H1 (cell line): ENCODE measurements at regions not wholly inside any gene's neighbourhood (a gene's known extent, or its start where the extent isn't known, plus 50 kb on each side); places are given as distances from the start of the nearest gene placed in this dataset.

Experiments used
- CTCF ChIA-PET: fragments of 300-600 bp; sonication (Branson Sonifier 250); formaldehyde crosslinking; loops from one replicate; lab custom pipeline; 2021; ENCODE audit not compliant: partially characterized antibody; lab: Charles Lee
- POLR2A ChIA-PET: fragments of 300-600 bp; sonication (Branson Sonifier 250); formaldehyde crosslinking; loops from one replicate; lab custom pipeline; 2021; ENCODE audit warnings: inconsistent platforms; ENCODE audit not compliant: partially characterized antibody; lab: Charles Lee
- DNase-seq, 2 experiments: peaks; one replicate each; pipeline versions ENCODE4 v3.0.0 to v3.0.0-alpha.2; 2010 to 2022; ENCODE audit warnings: low spot score in 2 of 2, low read depth in 1 of 2, mixed read lengths in 1 of 2
- FAIRE-seq: peaks from 2 replicates; lab custom pipeline; 2011; peaks lifted over from hg19 to GRCh38; lab: Jason Lieb, UNC
- H2AFZ ChIP-seq: 2 replicates; pipeline ENCODE4 v1.8.1; 2012; ENCODE audit warnings: low read length, inconsistent platforms
- H2AK5ac ChIP-seq: 2 replicates; pipeline ENCODE4 v1.6.1; 2013; ENCODE audit warnings: low read depth, low read length
- H2BK120ac ChIP-seq: replicated peaks from 2 replicates; pipeline ENCODE3; 2013; ENCODE audit warnings: low read depth, low read length, inconsistent platforms
- H2BK12ac ChIP-seq: 2 replicates; pipeline ENCODE4 v1.6.1; 2013; ENCODE audit warnings: low read depth, low read length
- H2BK15ac ChIP-seq: 2 replicates; pipeline ENCODE4 v1.6.1; 2013; ENCODE audit warnings: low read length
- H2BK20ac ChIP-seq: 2 replicates; pipeline ENCODE4 v1.6.1; 2013; ENCODE audit warnings: low read length
- H2BK5ac ChIP-seq: 2 replicates; pipeline ENCODE4 v1.6.1; 2013; ENCODE audit warnings: low read depth, low read length
- H3K14ac ChIP-seq: 2 replicates; pipeline ENCODE4 v1.6.1; 2013; ENCODE audit warnings: inconsistent platforms; ENCODE audit not compliant: insufficient read length
- H3K18ac ChIP-seq: 2 replicates; pipeline ENCODE4 v1.6.1; 2013; ENCODE audit warnings: low read length; ENCODE audit errors: extremely low read depth
- H3K23ac ChIP-seq: 2 replicates; pipeline ENCODE4 v1.6.1; 2013; ENCODE audit warnings: inconsistent platforms; ENCODE audit not compliant: insufficient read length
- H3K23me2 ChIP-seq: 2 replicates; pipeline ENCODE4 v1.6.1; 2013; ENCODE audit warnings: low read depth, low read length
- H3K27ac ChIP-seq: 2 replicates; pipeline ENCODE4 v1.6.1; 2011; ENCODE audit warnings: low read depth, low read length, inconsistent platforms
- H3K27me3 ChIP-seq, 4 experiments: replicated peaks in 1 of 4; 1 replicate in 1 of 4; 2 replicates in 3 of 4; pipeline versions ENCODE4 v1.6.1 to v1.8.1; 2011 to 2013; ENCODE audit warnings: low read length in 3 of 4, mild to moderate bottlenecking in 3 of 4, inconsistent platforms in 2 of 4, mixed read lengths in 2 of 4, moderate library complexity in 1 of 4; ENCODE audit not compliant: control insufficient read depth in 3 of 4, insufficient read depth in 3 of 4; ENCODE audit errors: extremely low read depth in 1 of 4
- H3K36me3 ChIP-seq, 4 experiments: 2 replicates each; pipeline versions ENCODE4 v1.6.1 to v1.8.1; 2011 to 2013; ENCODE audit warnings: mild to moderate bottlenecking in 4 of 4, low read length in 3 of 4, moderate library complexity in 2 of 4, control low read depth in 1 of 4, inconsistent platforms in 1 of 4; ENCODE audit not compliant: insufficient read depth in 4 of 4, control insufficient read depth in 2 of 4
- H3K4ac ChIP-seq: replicated peaks from 2 replicates; pipeline ENCODE3; 2013; ENCODE audit warnings: low read length, low read depth, mixed read lengths, inconsistent platforms; ENCODE audit not compliant: insufficient read length
- H3K4me1 ChIP-seq, 4 experiments: replicated peaks in 1 of 4; 1 replicate in 1 of 4; 2 replicates in 3 of 4; pipeline versions ENCODE4 v1.6.1 to v1.8.1; 2011 to 2013; ENCODE audit warnings: low read length in 3 of 4, inconsistent platforms in 2 of 4, mixed read lengths in 1 of 4; ENCODE audit not compliant: insufficient read depth in 4 of 4, control insufficient read depth in 3 of 4
- H3K4me2 ChIP-seq, 2 experiments: 2 replicates each; pipeline versions ENCODE4 v1.6.1 to v1.8.1; 2011 to 2013; ENCODE audit warnings: low read depth in 2 of 2, low read length in 2 of 2, control low read depth in 1 of 2, inconsistent platforms in 1 of 2, mild to moderate bottlenecking in 1 of 2; ENCODE audit not compliant: insufficient read depth in 1 of 2
- H3K4me3 ChIP-seq, 4 experiments: fragments of 200-600, 300-600 bp in 1 of 4; sonication (generic), shearing (Covaris generic), sonication (Bioruptor Twin) in 1 of 4; 2 replicates each; pipeline versions ENCODE4 v1.5.1 to v1.8.1; 2011 to 2016; ENCODE audit warnings: low read length in 4 of 4, low read depth in 3 of 4, control low read depth in 2 of 4, inconsistent platforms in 2 of 4, mild to moderate bottlenecking in 2 of 4, mixed read lengths in 1 of 4, moderate library complexity in 1 of 4; ENCODE audit not compliant: insufficient read depth in 2 of 4; ENCODE audit errors: extremely low read depth in 1 of 4
- H3K56ac ChIP-seq: replicated peaks from 2 replicates; pipeline ENCODE3; 2013; ENCODE audit warnings: low read depth, mild to moderate bottlenecking, mixed read lengths, low read length, inconsistent platforms; ENCODE audit not compliant: insufficient read length
- H3K79me1 ChIP-seq: 2 replicates; pipeline ENCODE4 v1.6.1; 2013; ENCODE audit warnings: low read depth, low read length, control low read depth
- H3K79me2 ChIP-seq, 2 experiments: 2 replicates each; pipeline versions ENCODE4 v1.6.1 to v1.8.1; 2012 to 2013; ENCODE audit warnings: low read length in 2 of 2, mild to moderate bottlenecking in 2 of 2, inconsistent platforms in 1 of 2; ENCODE audit not compliant: insufficient read depth in 2 of 2, control insufficient read depth in 1 of 2
- H3K9ac ChIP-seq, 4 experiments: replicated peaks in 1 of 4; 1 replicate in 1 of 4; 2 replicates in 3 of 4; pipeline versions ENCODE4 v1.6.1 to v1.8.1; 2011 to 2013; ENCODE audit warnings: low read depth in 3 of 4, low read length in 3 of 4, control low read depth in 2 of 4, mild to moderate bottlenecking in 2 of 4, moderate library complexity in 2 of 4, inconsistent platforms in 1 of 4; ENCODE audit errors: extremely low read depth in 1 of 4
- H3K9me3 ChIP-seq, 2 experiments: 2 replicates each; pipeline versions ENCODE4 v1.6.1 to v1.8.1; 2012 to 2013; ENCODE audit warnings: mild to moderate bottlenecking in 2 of 2, moderate library complexity in 2 of 2, control low read depth in 1 of 2, inconsistent platforms in 1 of 2, low read depth in 1 of 2, low read length in 1 of 2, mixed read lengths in 1 of 2; ENCODE audit not compliant: insufficient read depth in 2 of 2
- H4K20me1 ChIP-seq, 2 experiments: replicated peaks in 1 of 2; 2 replicates each; pipeline versions ENCODE3 to v1.8.1; 2011 to 2013; ENCODE audit warnings: inconsistent platforms in 2 of 2, low read length in 2 of 2, mild to moderate bottlenecking in 1 of 2; ENCODE audit not compliant: insufficient read depth in 2 of 2, control insufficient read depth in 1 of 2
- H4K5ac ChIP-seq: 2 replicates; pipeline ENCODE4 v1.6.1; 2013; ENCODE audit warnings: low read length, low read depth, mixed read lengths, inconsistent platforms; ENCODE audit not compliant: insufficient read length
- H4K8ac ChIP-seq: 2 replicates; pipeline ENCODE4 v1.8.0; 2013; ENCODE audit warnings: mild to moderate bottlenecking, moderate library complexity, low read length, inconsistent platforms; ENCODE audit not compliant: insufficient read depth; ENCODE audit errors: extremely low read depth
- H4K91ac ChIP-seq: replicated peaks from 2 replicates; pipeline ENCODE3; 2013; ENCODE audit warnings: low read length, mixed read lengths, inconsistent platforms; ENCODE audit not compliant: insufficient read length
- CBX8 ChIP-seq: fragments of 300-800, 300-1000 bp; sonication (generic); IDR thresholded peaks from 2 replicates; pipeline ENCODE4 v1.7.1; 2016; ENCODE audit warnings: low read depth, low read length, borderline replicate concordance
- HDAC2 ChIP-seq, 2 experiments: fragments of 300-600 bp in 1 of 2; sonication (generic) in 1 of 2; IDR thresholded peaks; 2 replicates each; pipeline ENCODE4 v1.6.1; 2011 to 2012; ENCODE audit warnings: low read depth in 2 of 2, low read length in 2 of 2, mild to moderate bottlenecking in 2 of 2, moderate library complexity in 2 of 2, borderline replicate concordance in 1 of 2, inconsistent platforms in 1 of 2
- JUND ChIP-seq: IDR thresholded peaks from 2 replicates; pipeline ENCODE4 v1.6.1; 2011; ENCODE audit warnings: mild to moderate bottlenecking, improper control_type of control experiment, low read length
- KDM5A ChIP-seq: fragments of 200-600 bp; IDR thresholded peaks from 2 replicates; pipeline ENCODE4 v1.7.1; 2012; ENCODE audit warnings: mild to moderate bottlenecking, low read length, inconsistent platforms, mixed read lengths
- NANOG ChIP-seq: IDR thresholded peaks from 2 replicates; pipeline ENCODE4 v1.6.1; 2011; ENCODE audit warnings: low read length, low read depth, mild to moderate bottlenecking, inconsistent platforms; ENCODE audit not compliant: insufficient read depth, poor library complexity, severe bottlenecking
- SIRT6 ChIP-seq: IDR thresholded peaks from one replicate; pipeline ENCODE4 v1.7.1; 2012; ENCODE audit warnings: low read length, inconsistent platforms
- WGBS, 2 experiments: shearing (Covaris generic) in 1 of 2; methylation state at CpG; one replicate each; pipeline versions ENCODE4 v1.1.6 to v1.1.7; 2013 to 2015; ENCODE audit warnings: low lambda C conversion rate in 2 of 2, mixed read lengths in 2 of 2, inconsistent platforms in 1 of 2, low coverage in 1 of 2, missing lambda C conversion rate in 1 of 2; ENCODE audit not compliant: insufficient replicate concordance in 2 of 2, insufficient coverage in 1 of 2, insufficient read length in 1 of 2; ENCODE audit errors: extremely low coverage in 1 of 2, missing lambda C conversion rate in 1 of 2; 5-methylcytosine and 5-hydroxymethylcytosine counted together

DNA sequence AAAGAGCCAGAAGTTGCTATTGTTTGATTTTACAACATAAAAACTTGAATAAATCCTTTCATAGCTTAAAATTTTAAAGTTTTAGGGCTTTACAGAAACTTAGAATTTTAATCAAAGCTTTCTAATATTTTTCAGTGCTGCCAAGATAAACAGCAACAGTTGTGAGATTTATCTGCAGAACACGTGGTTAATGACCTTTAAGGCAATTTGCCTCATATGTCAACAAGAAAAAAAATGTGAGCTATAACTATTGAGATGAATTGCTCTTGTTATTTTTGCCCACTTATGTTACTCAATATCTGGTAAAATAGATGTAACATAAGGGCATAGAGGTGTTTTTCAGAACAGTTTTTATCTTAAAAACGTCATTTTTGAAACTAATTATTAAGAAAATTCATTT is 96.7 kb upstream of the NECTIN3 start:
- ChIA-PET POLR2A (interaction anchor here (1.8 kb wide), 1 partner anchor 9 kb away, joined by 7 read pairs; no protein-coding TSS in a partner anchor), CTCF (no interaction called here)
- no peak overlapping the region for H3K4ac ChIP-seq
- H3K23ac ChIP-seq: no peak overlapping the region
- no peak overlapping the region for H2BK15ac ChIP-seq
- no peak overlapping the region for H3K4me2 ChIP-seq
- H3K9ac ChIP-seq: no peak overlapping the region
- no peaks in the 10 kb centered on the region for H3K23me2 ChIP-seq
- no peaks in the 10 kb centered on the region for H3K4me1 ChIP-seq
- H2AFZ ChIP-seq: no peak overlapping the region
- H3K9me3 ChIP-seq: no peaks in the 10 kb centered on the region; a peak in 1 of 4 replicates
- H4K91ac ChIP-seq: no peak overlapping the region
- WGBS, 2 experiments: 47% methylated on average over 2 of the region's 2 CpGs; no CpG with 5 or more reads in 1 of the 2 experiments
- H3K79me2 ChIP-seq: peaks cover 0 to 14% of the 10 kb centered on the region in 2 experiments; a peak in 2 of 4 replicates
- H2AK5ac ChIP-seq: no peak overlapping the region
- TF ChIP-seq SIRT6: no peak
- no peak for TF ChIP-seq NANOG
- no peak for TF ChIP-seq CBX8
- no peak for TF ChIP-seq JUND
- TF ChIP-seq HDAC2 (IDR thresholded peaks at IDR 0.05; ENCODE audit: borderline replicate concordance in 1 of 2, low read depth in 2 of 2, low read length in 2 of 2): no peak
- no peak for TF ChIP-seq KDM5A
- H3K27me3 ChIP-seq: no peaks in the 10 kb centered on the region
- H2BK12ac ChIP-seq: no peak overlapping the region
- no peak overlapping the region for H3K27ac ChIP-seq
- H4K8ac ChIP-seq: no peak overlapping the region
- no peak overlapping the region for H2BK20ac ChIP-seq
- H3K79me1 ChIP-seq: no peaks in the 10 kb centered on the region
- no peak overlapping the region for H2BK5ac ChIP-seq
- no peaks in the 10 kb centered on the region for H4K20me1 ChIP-seq
- FAIRE-seq (no peak), DNase-seq (no peak)
- H3K56ac ChIP-seq: no peak overlapping the region
- no peak overlapping the region for H3K14ac ChIP-seq
- no peak overlapping the region for H3K4me3 ChIP-seq
- H4K5ac ChIP-seq: no peak overlapping the region
- H3K18ac ChIP-seq: no peak overlapping the region
- H3K36me3 ChIP-seq: no peaks in the 10 kb centered on the region
- H2BK120ac ChIP-seq: no peak overlapping the region
